ENCODE measurements at regions not wholly inside any gene's neighbourhood (a gene's known extent, or its start where the extent isn't known, plus 50 kb on each side); places are given as distances from the start of the nearest gene placed in this dataset.
"Not testable (repeated sequence)": the region's sequence is repeated elsewhere in the genome, so short reads cannot be mapped to it uniquely, and the experiment has no call there.

- TF ChIP-seq SMC3 (conservative IDR thresholded peaks at IDR 0.05; ENCODE audit: poor library complexity); CTCF (IDR thresholded peaks at IDR 0.05; ENCODE audit: poor library complexity, severe bottlenecking); RAD21 (conservative IDR thresholded peaks at IDR 0.05); EP300 (conservative IDR thresholded peaks at IDR 0.05; ENCODE audit: poor library complexity, severe bottlenecking): not testable (repeated sequence)
Observed at GRCh38 chr7:4391103-4391502, 291.0 kb upstream of the FOXK1 start.

Measured in neural cell (in vitro differentiated cells).